Endodermal cell (in vitro differentiated cells): ENCODE measurements at regions not wholly inside any gene's neighbourhood (a gene's known extent, or its start where the extent isn't known, plus 50 kb on each side); places are given as distances from the start of the nearest gene placed in this dataset.

Source experiments
- DNase-seq: peaks from one replicate; pipeline ENCODE4 v3.0.0-alpha.2; 2017
- H3K27ac ChIP-seq: 2 replicates; pipeline ENCODE4 v1.5.1; 2013; ENCODE audit warnings: mild to moderate bottlenecking, low read depth, low read length, moderate library complexity
- H3K27me3 ChIP-seq: 2 replicates; pipeline ENCODE4 v1.6.1; 2013; ENCODE audit warnings: mild to moderate bottlenecking, low read length, moderate library complexity; ENCODE audit not compliant: insufficient read depth, control insufficient read depth, poor library complexity, severe bottlenecking
- H3K36me3 ChIP-seq: 2 replicates; pipeline ENCODE4 v1.7.0; 2013; ENCODE audit warnings: mild to moderate bottlenecking, low read length, moderate library complexity; ENCODE audit not compliant: control insufficient read depth, insufficient read depth
- H3K4me1 ChIP-seq: one replicate; pipeline ENCODE4 v1.7.0; 2013; ENCODE audit warnings: low read length; ENCODE audit not compliant: control insufficient read depth, insufficient read depth
- H3K4me3 ChIP-seq: 2 replicates; pipeline ENCODE4 v1.5.1; 2013; ENCODE audit warnings: mild to moderate bottlenecking, low read length, moderate library complexity
- H3K9ac ChIP-seq: 2 replicates; pipeline ENCODE4 v1.6.1; 2013; ENCODE audit warnings: mild to moderate bottlenecking, low read length, moderate library complexity; ENCODE audit not compliant: poor library complexity, severe bottlenecking; ENCODE audit errors: extremely low read depth
- H3K9me3 ChIP-seq: 2 replicates; pipeline ENCODE4 v1.6.1; 2013; ENCODE audit warnings: mild to moderate bottlenecking, low read length, moderate library complexity; ENCODE audit not compliant: control insufficient read depth
- H3K27ac Mint-ChIP-seq: 2 replicates; pipeline ENCODE4 v1.8.0; 2020; ENCODE audit warnings: mixed read lengths
- H3K27me3 Mint-ChIP-seq: 2 replicates; pipeline ENCODE4 v1.8.0; 2021; ENCODE audit warnings: mild to moderate bottlenecking, mixed read lengths; ENCODE audit not compliant: insufficient read depth
- H3K36me3 Mint-ChIP-seq: 2 replicates; pipeline ENCODE4 v1.8.0; 2020; ENCODE audit warnings: low read depth, mixed read lengths
- H3K4me1 Mint-ChIP-seq: 2 replicates; pipeline ENCODE4 v1.8.0; 2020; ENCODE audit warnings: mixed read lengths
- H3K4me3 Mint-ChIP-seq: 2 replicates; pipeline ENCODE4 v1.8.0; 2020; ENCODE audit warnings: mild to moderate bottlenecking, moderate library complexity, mixed read lengths
- H3K9me3 Mint-ChIP-seq: 2 replicates; pipeline ENCODE4 v1.8.0; 2020; ENCODE audit warnings: mild to moderate bottlenecking, mixed read lengths
- CTCF ChIP-seq: fragments of 200-600 bp; sonication (generic); conservative IDR thresholded peaks from 2 replicates; pipeline ENCODE4 v1.5.0; 2021; ENCODE audit warnings: antibody characterized with exemption, mild to moderate bottlenecking
- WGBS, 2 experiments: methylation state at CpG; one replicate each; pipeline versions ENCODE4 v1.1.5 to v1.1.7; 2013; ENCODE audit warnings: missing lambda C conversion rate in 2 of 2, mixed read lengths in 1 of 2; ENCODE audit not compliant: insufficient coverage in 1 of 2, insufficient read length in 1 of 2; 5-methylcytosine and 5-hydroxymethylcytosine counted together

- no peak overlapping the region for H3K4me3 ChIP-seq
- no peaks in the 10 kb centered on the region for H3K36me3 ChIP-seq
- Mint-ChIP-seq H3K4me1 (no peaks in the 10 kb centered on the region), H3K9me3 (no peaks in the 10 kb centered on the region), H3K27me3 (peaks cover 20% of the 10 kb centered on the region), H3K27ac (no peak overlapping the region), H3K4me3 (no peak overlapping the region), H3K36me3 (no peaks in the 10 kb centered on the region)
- H3K27me3 ChIP-seq: peaks cover 10% of the 10 kb centered on the region
- H3K9ac ChIP-seq: no peak overlapping the region
- no peaks in the 10 kb centered on the region for H3K9me3 ChIP-seq
- no peak overlapping the region for H3K27ac ChIP-seq
- no peaks in the 10 kb centered on the region for H3K4me1 ChIP-seq
- TF ChIP-seq CTCF: no peak
- DNase-seq: no peak
- WGBS, 2 experiments: 84 to 88% methylated on average over 2 to 5 of the region's 6 CpGs
These were observed 158.7 kb upstream of the ZNF507 start for GRCh38 chr19:32186542-32187330.

DNA sequence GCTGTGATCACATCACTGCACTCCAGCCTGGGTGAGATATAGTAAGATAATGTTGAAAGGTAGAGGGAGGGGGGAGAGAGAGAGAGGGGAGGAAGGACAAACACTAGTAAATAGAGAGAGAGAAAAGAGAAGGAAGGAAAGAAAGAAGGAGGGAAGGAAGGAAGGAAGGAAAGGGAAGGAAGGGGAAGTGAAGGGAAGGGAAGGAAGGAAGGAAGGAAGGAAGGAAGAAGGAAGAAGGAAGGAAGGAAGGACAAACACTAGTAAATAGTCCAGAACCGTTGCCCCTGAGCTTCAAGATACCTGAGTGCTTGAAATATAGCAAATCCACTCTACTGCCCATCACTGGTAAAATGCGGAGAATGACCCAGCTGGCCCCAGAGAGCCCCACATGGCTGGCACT is 156.5 kb upstream of the ZNF507 start:
- no peaks in the 10 kb centered on the region for H3K4me1 ChIP-seq
- Mint-ChIP-seq H3K4me3 (no peak overlapping the region), H3K27me3 (peaks cover 21% of the 10 kb centered on the region), H3K9me3 (no peaks in the 10 kb centered on the region), H3K27ac (no peak overlapping the region), H3K4me1 (no peaks in the 10 kb centered on the region), H3K36me3 (no peaks in the 10 kb centered on the region)
- no peak for TF ChIP-seq CTCF
- DNase-seq: no peak
- no peak overlapping the region for H3K27ac ChIP-seq
- WGBS, 2 experiments: 50 to 73% methylated on average over 1 to 2 of the region's 2 CpGs
- H3K4me3 ChIP-seq: no peak overlapping the region
- peaks cover 10% of the 10 kb centered on the region for H3K27me3 ChIP-seq
- no peaks in the 10 kb centered on the region for H3K9me3 ChIP-seq
- no peak overlapping the region for H3K9ac ChIP-seq
- no peaks in the 10 kb centered on the region for H3K36me3 ChIP-seq

GRCh38 chr19:32189956-32190706 is 155.3 kb upstream of the ZNF507 start:
- Histone ChIP-seq H3K9ac (no peak overlapping the region), H3K4me3 (no peak overlapping the region), H3K4me1 (no peaks in the 10 kb centered on the region), H3K27ac (no peak overlapping the region), H3K27me3 (peaks cover 10% of the 10 kb centered on the region), H3K36me3 (no peaks in the 10 kb centered on the region), H3K9me3 (no peaks in the 10 kb centered on the region)
- H3K27me3 Mint-ChIP-seq: peaks cover 21% of the 10 kb centered on the region
- no peak overlapping the region for H3K27ac Mint-ChIP-seq
- no peak overlapping the region for H3K4me3 Mint-ChIP-seq
- no peaks in the 10 kb centered on the region for H3K36me3 Mint-ChIP-seq
- no peak for DNase-seq
- no peaks in the 10 kb centered on the region for H3K9me3 Mint-ChIP-seq
- WGBS, 2 experiments: 60 to 73% methylated on average over 1 to 6 of the region's 6 CpGs
- no peak for TF ChIP-seq CTCF
- no peaks in the 10 kb centered on the region for H3K4me1 Mint-ChIP-seq
